Fibroblast of mammary gland (primary cell): ENCODE measurements at regions not wholly inside any gene's neighbourhood (a gene's known extent, or its start where the extent isn't known, plus 50 kb on each side); places are given as distances from the start of the nearest gene placed in this dataset.
A peak's percentile ranks its signal among the peaks of the same experiment; 100 is the strongest.
"Not testable (repeated sequence)": the region's sequence is repeated elsewhere in the genome, so short reads cannot be mapped to it uniquely, and the experiment has no call there.

Experiments used
- DNase-seq: peaks from one replicate; pipeline ENCODE4 v3.0.0-alpha.2; 2010; ENCODE audit warnings: low read depth
- H3K4me3 ChIP-seq: 2 replicates; pipeline ENCODE4 v1.5.1; 2011; ENCODE audit warnings: low read depth, mild to moderate bottlenecking, low read length, moderate library complexity; ENCODE audit not compliant: control insufficient read depth
- CTCF ChIP-seq: conservative IDR thresholded peaks from 2 replicates; pipeline ENCODE4 v1.5.1; 2011; ENCODE audit warnings: low read depth, low read length, inconsistent platforms; ENCODE audit not compliant: control insufficient read depth, insufficient read depth

- no peak for TF ChIP-seq CTCF
- DNase-seq = no peak
- no peak overlapping the region for H3K4me3 ChIP-seq
These were observed 94.5 kb upstream of the WSCD1 start for GRCh38 chr17:5975661-5976060.

- H3K4me3 ChIP-seq = no peak overlapping the region
- DNase-seq = no peak
- no peak for TF ChIP-seq CTCF
These were observed 93.9 kb upstream of the WSCD1 start for GRCh38 chr17:5976251-5976650.

GRCh38 chr17:5978496-5978895 lies 91.7 kb upstream of the WSCD1 start:
- TF ChIP-seq CTCF = no peak
- no peak overlapping the region for H3K4me3 ChIP-seq
- DNase-seq = no peak

- no peak overlapping the region for H3K4me3 ChIP-seq
These were observed 89.2 kb upstream of the WSCD1 start for GRCh38 chr17:5980941-5981340.

GRCh38 chr17:5986644-5987043 lies 83.5 kb upstream of the WSCD1 start:
- no peak for DNase-seq
- no peak for TF ChIP-seq CTCF
- no peak overlapping the region for H3K4me3 ChIP-seq

More at GRCh38 chr17:5980941-5981340, 89.2 kb upstream of the WSCD1 start:
- TF ChIP-seq CTCF = no peak
- DNase-seq = no peak

GRCh38 chr17:6000426-6000825 lies 69.8 kb upstream of the WSCD1 start:
- TF ChIP-seq CTCF = no peak
- H3K4me3 ChIP-seq = no peak overlapping the region
- DNase-seq = peak; percentile 8

GRCh38 chr17:6003221-6003620 lies 67.0 kb upstream of the WSCD1 start:
- H3K4me3 ChIP-seq = not testable (repeated sequence)
- peak; percentile 65 for DNase-seq
